ENCODE measurements at regions not wholly inside any gene's neighbourhood (a gene's known extent, or its start where the extent isn't known, plus 50 kb on each side); places are given as distances from the start of the nearest gene placed in this dataset.

GRCh38 chr7:12783421-12784095 is 96.1 kb downstream of the ARL4A start:
- no peak for TF ChIP-seq CTCF (IDR thresholded peaks at IDR 0.05; ENCODE audit: borderline replicate concordance, extremely low read depth, low read length, poor library complexity, severe bottlenecking)
- TF ChIP-seq EZH2 (IDR thresholded peaks at IDR 0.05; ENCODE audit: borderline replicate concordance, low read depth, low read length, severe bottlenecking): no peak

All from DND-41 (cell line).